Tibial nerve (tissue), 4 donors: ENCODE measurements at regions not wholly inside any gene's neighbourhood (a gene's known extent, or its start where the extent isn't known, plus 50 kb on each side); places are given as distances from the start of the nearest gene placed in this dataset.

ENCODE experiments used
- EP300 ChIP-seq, 2 donors: sonication (generic); formaldehyde crosslinking; IDR thresholded peaks; one replicate each; pipeline ENCODE4 v1.6.1; 2017; ENCODE audit warnings: antibody characterized with exemption in 2 of 2, mild to moderate bottlenecking in 1 of 2
- POLR2A ChIP-seq, 2 donors: fragments of 450-650 bp; IDR thresholded peaks; one replicate each; pipeline ENCODE4 v1.6.1; 2017; ENCODE audit warnings: antibody characterized with exemption in 2 of 2, mild to moderate bottlenecking in 2 of 2, moderate library complexity in 2 of 2
- TF ChIP-seq, protein P1 (sequence below), 5 experiments: fragments of 200-600 bp in 3 of 5; fragments of 450-650 bp in 2 of 5; sonication (generic) in 3 of 5; IDR thresholded peaks; one replicate each; pipeline ENCODE4 v1.5.1; 2016 to 2019; ENCODE audit warnings: antibody characterized with exemption in 5 of 5, mild to moderate bottlenecking in 3 of 5, moderate library complexity in 2 of 5

DNA sequence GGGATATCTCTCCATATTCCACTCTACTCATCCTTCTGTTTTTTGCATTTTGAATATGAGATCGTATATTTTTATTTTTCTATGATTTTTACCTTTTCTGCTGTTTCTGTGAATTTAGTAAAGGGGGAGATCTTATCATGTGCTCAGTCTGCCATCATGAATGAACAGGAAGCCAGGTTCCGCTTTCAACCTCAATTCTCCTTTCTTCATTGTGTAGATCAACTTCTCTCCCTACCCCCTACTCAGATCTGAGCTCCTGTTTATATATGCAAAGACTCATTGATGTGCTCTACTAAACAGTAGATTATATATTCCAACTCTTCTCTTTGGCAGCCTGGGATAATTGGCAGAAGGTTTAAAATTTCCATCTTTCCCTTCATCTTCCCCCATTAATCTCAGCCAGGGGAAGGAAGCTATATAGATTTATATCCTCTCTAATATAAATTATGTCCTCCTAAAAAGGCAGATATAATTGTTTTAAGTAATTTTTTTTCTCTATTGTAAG lies 336.7 kb upstream of the PLET1 start:
- TF ChIP-seq, protein P1, sequence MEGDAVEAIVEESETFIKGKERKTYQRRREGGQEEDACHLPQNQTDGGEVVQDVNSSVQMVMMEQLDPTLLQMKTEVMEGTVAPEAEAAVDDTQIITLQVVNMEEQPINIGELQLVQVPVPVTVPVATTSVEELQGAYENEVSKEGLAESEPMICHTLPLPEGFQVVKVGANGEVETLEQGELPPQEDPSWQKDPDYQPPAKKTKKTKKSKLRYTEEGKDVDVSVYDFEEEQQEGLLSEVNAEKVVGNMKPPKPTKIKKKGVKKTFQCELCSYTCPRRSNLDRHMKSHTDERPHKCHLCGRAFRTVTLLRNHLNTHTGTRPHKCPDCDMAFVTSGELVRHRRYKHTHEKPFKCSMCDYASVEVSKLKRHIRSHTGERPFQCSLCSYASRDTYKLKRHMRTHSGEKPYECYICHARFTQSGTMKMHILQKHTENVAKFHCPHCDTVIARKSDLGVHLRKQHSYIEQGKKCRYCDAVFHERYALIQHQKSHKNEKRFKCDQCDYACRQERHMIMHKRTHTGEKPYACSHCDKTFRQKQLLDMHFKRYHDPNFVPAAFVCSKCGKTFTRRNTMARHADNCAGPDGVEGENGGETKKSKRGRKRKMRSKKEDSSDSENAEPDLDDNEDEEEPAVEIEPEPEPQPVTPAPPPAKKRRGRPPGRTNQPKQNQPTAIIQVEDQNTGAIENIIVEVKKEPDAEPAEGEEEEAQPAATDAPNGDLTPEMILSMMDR (IDR thresholded peaks at IDR 0.05), result no peak
- TF ChIP-seq POLR2A (IDR thresholded peaks at IDR 0.05) (no peak), EP300 (IDR thresholded peaks at IDR 0.05) (no peak)
